ENCODE measurements at regions not wholly inside any gene's neighbourhood (a gene's known extent, or its start where the extent isn't known, plus 50 kb on each side); places are given as distances from the start of the nearest gene placed in this dataset.

DNA sequence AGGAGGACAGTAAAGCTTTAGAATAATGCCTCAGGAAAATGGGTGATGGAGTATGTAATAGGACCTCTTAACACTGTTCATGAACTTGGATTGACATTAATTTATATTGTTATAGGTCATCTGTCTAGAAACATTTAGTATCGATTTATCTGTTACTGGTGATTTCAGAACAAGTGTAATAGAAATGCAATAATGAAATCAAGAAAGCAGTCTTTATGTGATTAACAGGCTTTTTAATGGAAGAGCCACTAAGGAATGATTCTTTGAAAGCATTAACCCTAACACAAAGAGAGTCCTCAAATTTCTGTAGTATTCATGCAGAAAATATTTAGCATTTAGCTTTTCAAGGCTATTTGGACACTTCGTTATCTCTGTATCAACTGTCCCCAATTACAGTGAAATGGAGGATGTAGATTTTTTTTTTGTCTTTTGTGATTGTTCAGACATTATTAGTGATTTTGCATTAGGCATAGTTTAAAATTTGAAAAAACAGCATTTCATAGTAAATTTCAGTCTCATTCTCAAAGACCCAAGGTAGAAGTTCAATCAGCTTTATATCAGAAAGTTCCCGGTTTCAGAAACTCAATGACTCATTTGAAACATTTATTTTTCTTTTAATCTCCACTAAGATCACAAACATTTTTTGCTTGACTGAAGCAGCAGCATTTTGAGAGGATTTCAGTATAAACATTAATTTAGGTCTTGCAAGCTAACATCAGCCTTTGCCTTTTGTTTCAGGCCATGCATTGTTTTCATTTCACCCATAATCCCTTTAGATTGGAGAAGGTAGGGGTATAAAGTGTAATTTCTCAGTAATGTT, 56.3 kb downstream of the AGTR2 start:
- 100% methylated on average over 1 of the region's 3 CpGs; no CpG with 5 or more reads in 1 of the 2 experiments for WGBS, 2 experiments (ENCODE audit: insufficient coverage in 2 of 2)

DNA sequence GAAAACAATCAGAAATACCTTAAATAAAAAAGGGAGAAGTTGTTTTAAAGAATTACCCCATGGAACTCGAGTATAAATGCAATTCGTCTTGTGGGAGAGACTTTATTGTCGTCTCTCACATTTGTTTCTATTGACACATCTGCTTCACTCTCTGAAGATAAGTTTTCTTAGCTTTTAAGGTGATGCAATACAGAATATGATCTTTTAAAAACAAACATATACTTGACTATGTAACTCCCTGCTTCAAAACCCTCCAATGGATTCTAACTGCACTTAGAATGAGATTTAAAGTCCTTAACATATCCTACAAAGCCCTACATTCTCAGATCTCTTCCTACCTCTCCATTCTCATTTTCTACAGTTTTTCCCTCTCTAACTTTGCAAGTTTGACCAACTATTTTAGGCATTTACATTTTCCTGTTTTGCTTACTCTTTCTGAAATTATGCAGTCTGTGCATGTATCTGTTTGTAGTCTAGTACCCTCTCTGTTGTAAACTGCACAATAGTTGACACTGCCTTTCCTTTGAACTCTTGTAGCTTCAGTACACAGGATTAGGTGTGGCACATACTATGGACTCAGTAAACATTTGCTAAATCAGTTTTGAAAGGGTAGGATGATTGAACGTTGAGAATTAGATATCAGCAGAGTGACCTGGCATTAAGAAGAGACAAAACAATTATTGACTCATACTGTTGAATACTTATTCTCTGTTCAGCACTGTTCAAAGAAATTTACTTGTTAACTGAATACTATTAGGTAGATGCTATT, 59.8 kb downstream of the AGTR2 start:
- H3K27ac ChIP-seq (ENCODE audit: low read depth, low read length, severe bottlenecking) = no peak overlapping the region
- H3K4me1 ChIP-seq (ENCODE audit: control insufficient read depth, insufficient read depth, low read length, poor library complexity, severe bottlenecking) = no peaks in the 10 kb centered on the region
- WGBS, 2 experiments (ENCODE audit: insufficient coverage in 2 of 2) = no CpG with 5 or more reads among the region's 4 CpGs
- no peak overlapping the region for H3K4me3 ChIP-seq (ENCODE audit: extremely low read depth, insufficient read depth, low read length, poor library complexity, severe bottlenecking)
- no peaks in the 10 kb centered on the region for H3K9me3 ChIP-seq (ENCODE audit: control insufficient read depth, low read length)
- H3K36me3 ChIP-seq (ENCODE audit: control insufficient read depth, insufficient read depth, low read length) = no peaks in the 10 kb centered on the region

More for the DNA sequence above, 56.3 kb downstream of the AGTR2 start:
- Histone ChIP-seq H3K4me3 (ENCODE audit: extremely low read depth, insufficient read depth, low read length, poor library complexity, severe bottlenecking) (no peak overlapping the region), H3K4me1 (ENCODE audit: control insufficient read depth, insufficient read depth, low read length, poor library complexity, severe bottlenecking) (no peaks in the 10 kb centered on the region), H3K36me3 (ENCODE audit: control insufficient read depth, insufficient read depth, low read length) (no peaks in the 10 kb centered on the region), H3K9me3 (ENCODE audit: control insufficient read depth, low read length) (no peaks in the 10 kb centered on the region), H3K27ac (ENCODE audit: low read depth, low read length, severe bottlenecking) (no peak overlapping the region)

DNA sequence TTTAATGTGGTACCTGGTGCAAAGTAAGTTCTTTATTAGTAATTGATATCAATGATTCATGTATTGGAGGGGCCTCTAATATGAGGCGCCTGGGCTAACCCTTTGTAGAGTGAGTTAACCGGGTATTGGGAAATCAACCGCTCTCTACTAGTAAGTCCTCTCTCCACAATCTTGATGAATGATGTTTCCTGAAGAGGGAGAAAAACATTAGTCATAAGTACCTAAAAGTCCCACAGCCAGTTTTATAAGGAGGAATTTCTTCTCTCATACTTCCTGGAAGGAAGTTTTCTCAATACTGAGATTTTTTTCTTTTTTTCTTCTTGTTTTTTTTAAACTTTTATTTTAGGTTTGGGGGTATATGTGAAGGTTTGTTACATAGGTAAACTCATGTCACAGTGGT, 62.3 kb downstream of the AGTR2 start:
- Histone ChIP-seq H3K4me3 (ENCODE audit: extremely low read depth, insufficient read depth, low read length, poor library complexity, severe bottlenecking) (no peak overlapping the region), H3K9me3 (ENCODE audit: control insufficient read depth, low read length) (no peaks in the 10 kb centered on the region), H3K4me1 (ENCODE audit: control insufficient read depth, insufficient read depth, low read length, poor library complexity, severe bottlenecking) (no peaks in the 10 kb centered on the region), H3K36me3 (ENCODE audit: control insufficient read depth, insufficient read depth, low read length) (no peaks in the 10 kb centered on the region), H3K27ac (ENCODE audit: low read depth, low read length, severe bottlenecking) (no peak overlapping the region)
- no CpG with 5 or more reads among the region's 3 CpGs for WGBS, 2 experiments (ENCODE audit: insufficient coverage in 2 of 2)

DNA sequence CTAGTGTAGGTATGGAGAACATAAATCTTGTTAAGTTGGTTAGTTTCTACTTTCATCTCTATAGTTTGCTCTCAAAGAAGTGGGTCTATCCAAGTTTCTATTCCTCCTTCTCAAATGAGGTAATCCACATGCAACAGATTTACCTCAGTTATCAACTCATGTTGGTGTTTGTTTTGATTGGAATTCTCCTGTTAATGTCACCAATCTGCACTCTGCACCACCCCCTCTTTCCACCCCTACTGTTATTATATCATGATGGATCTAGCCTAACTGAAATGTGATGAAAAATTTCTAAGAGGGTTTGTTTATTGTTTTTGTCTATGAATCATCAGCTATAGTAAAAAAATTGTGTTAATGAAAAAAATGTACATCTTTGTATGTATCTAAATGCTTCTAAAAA, 66.1 kb downstream of the AGTR2 start:
- Histone ChIP-seq H3K4me3 (ENCODE audit: extremely low read depth, insufficient read depth, low read length, poor library complexity, severe bottlenecking) (no peak overlapping the region), H3K36me3 (ENCODE audit: control insufficient read depth, insufficient read depth, low read length) (no peaks in the 10 kb centered on the region)

DNA sequence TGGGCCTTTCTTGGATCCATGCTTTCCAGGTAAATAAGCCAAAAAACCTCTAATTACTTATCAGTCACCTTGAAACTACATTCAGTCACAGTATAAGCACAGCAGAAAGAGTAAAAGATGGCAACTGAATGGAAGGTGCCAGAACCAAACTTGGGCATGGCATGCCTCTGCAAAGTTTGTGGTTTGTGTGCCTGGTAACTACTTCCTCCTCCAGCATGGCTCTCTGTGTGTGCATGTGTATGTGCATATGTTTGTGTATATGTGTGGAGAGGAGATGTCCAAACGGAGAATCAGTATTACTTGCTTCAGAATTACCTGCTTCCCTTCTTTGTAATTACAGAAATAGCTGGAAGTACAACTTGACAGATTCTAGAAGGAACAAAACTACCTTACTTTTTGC, 67.5 kb downstream of the AGTR2 start:
- H3K27ac ChIP-seq (ENCODE audit: low read depth, low read length, severe bottlenecking) = no peak overlapping the region
- H3K9me3 ChIP-seq (ENCODE audit: control insufficient read depth, low read length) = no peaks in the 10 kb centered on the region
- no peaks in the 10 kb centered on the region for H3K4me1 ChIP-seq (ENCODE audit: control insufficient read depth, insufficient read depth, low read length, poor library complexity, severe bottlenecking)
- WGBS, 2 experiments (ENCODE audit: insufficient coverage in 2 of 2) = no CpG with 5 or more reads among the region's 1 CpG
- H3K36me3 ChIP-seq (ENCODE audit: control insufficient read depth, insufficient read depth, low read length) = no peaks in the 10 kb centered on the region
- H3K4me3 ChIP-seq (ENCODE audit: extremely low read depth, insufficient read depth, low read length, poor library complexity, severe bottlenecking) = no peak overlapping the region

More for the DNA sequence above, 66.1 kb downstream of the AGTR2 start:
- no peaks in the 10 kb centered on the region for H3K9me3 ChIP-seq (ENCODE audit: control insufficient read depth, low read length)
- H3K27ac ChIP-seq (ENCODE audit: low read depth, low read length, severe bottlenecking) = no peak overlapping the region
- H3K4me1 ChIP-seq (ENCODE audit: control insufficient read depth, insufficient read depth, low read length, poor library complexity, severe bottlenecking) = no peaks in the 10 kb centered on the region

DNA sequence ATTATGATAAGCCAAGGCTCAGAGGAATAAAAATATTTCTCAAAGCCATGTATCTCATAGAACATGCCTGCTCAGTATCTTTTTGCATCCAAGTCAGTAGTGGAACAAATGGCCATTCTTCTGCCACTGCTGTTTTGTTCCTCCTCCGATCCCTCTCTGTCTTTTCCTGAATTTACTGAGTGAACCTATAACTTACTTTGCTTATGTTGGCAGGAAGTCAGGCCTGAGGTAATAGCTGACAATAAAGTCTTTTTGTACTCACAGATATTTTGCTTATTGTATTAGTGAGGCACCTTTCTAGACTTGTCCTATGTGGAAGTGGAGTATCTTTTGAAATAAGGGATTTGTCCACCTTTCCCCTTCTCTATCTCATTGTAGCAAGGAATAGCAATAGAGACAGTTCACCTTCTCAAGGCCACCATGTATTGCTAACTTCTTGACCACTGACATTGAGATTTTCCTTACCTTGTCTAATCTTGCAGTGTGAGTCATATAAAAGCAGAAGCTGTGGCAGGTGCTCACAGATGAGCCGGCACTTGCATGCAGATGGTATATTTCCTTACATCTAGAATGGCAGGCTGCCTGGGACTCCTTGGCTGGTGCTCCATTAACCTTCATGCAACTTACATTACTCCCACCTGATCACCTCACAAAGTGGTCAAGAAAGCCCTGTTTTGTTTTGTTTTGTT, 68.2 kb downstream of the AGTR2 start:
- Histone ChIP-seq H3K27ac (ENCODE audit: low read depth, low read length, severe bottlenecking) (no peak overlapping the region), H3K9me3 (ENCODE audit: control insufficient read depth, low read length) (no peaks in the 10 kb centered on the region), H3K4me1 (ENCODE audit: control insufficient read depth, insufficient read depth, low read length, poor library complexity, severe bottlenecking) (no peaks in the 10 kb centered on the region), H3K36me3 (ENCODE audit: control insufficient read depth, insufficient read depth, low read length) (no peaks in the 10 kb centered on the region), H3K4me3 (ENCODE audit: extremely low read depth, insufficient read depth, low read length, poor library complexity, severe bottlenecking) (no peak overlapping the region)
- no CpG with 5 or more reads among the region's 2 CpGs for WGBS, 2 experiments (ENCODE audit: insufficient coverage in 2 of 2)

DNA sequence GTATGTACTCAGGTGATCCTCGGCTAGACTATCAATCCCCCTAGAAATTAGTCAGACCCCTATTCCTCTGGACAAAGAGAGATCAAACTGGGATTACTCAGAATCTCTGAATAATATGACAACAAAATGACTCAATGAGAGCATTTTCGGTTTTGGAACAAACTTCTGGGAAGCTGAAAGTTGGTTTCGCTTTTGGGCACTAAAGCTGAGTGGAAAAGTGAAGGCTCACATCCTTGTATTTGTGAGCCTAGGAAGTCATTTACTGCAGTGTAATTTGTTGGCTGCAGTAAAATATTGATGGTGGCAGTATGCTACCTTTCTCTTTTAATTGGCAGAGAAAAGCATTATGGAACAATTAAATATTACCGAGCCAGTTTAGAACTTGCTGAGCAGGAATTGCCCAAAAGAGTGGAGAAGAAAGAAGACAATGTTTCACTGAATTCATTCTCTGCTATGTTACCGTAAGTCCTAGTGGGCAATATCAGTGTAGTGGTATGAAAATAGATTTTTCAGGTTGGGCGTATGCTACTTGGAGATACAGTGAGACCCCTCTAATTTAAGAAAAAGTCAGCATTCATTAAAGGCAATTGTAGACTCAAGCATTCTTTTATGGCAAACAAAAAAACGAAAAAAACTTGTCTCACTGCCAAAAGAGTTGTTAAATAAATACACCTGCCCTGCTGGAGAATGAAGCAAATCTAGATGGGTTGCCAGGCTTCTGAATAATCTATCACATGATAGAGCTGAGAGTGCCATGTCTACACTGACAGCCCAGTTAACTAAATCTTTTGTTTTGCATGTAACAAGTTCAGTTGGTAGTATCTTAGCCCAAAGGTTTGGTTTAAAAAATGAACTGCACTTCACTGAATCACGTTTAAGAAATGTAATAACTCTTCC, 69.6 kb downstream of the AGTR2 start:
- H3K36me3 ChIP-seq (ENCODE audit: control insufficient read depth, insufficient read depth, low read length) = no peaks in the 10 kb centered on the region
- no peaks in the 10 kb centered on the region for H3K4me1 ChIP-seq (ENCODE audit: control insufficient read depth, insufficient read depth, low read length, poor library complexity, severe bottlenecking)
- WGBS, 2 experiments (ENCODE audit: insufficient coverage in 2 of 2) = 100% methylated on average over 3 of the region's 8 CpGs; no CpG with 5 or more reads in 1 of the 2 experiments
- no peaks in the 10 kb centered on the region for H3K9me3 ChIP-seq (ENCODE audit: control insufficient read depth, low read length)
- no peak overlapping the region for H3K27ac ChIP-seq (ENCODE audit: low read depth, low read length, severe bottlenecking)
- H3K4me3 ChIP-seq (ENCODE audit: extremely low read depth, insufficient read depth, low read length, poor library complexity, severe bottlenecking) = no peak overlapping the region

DNA sequence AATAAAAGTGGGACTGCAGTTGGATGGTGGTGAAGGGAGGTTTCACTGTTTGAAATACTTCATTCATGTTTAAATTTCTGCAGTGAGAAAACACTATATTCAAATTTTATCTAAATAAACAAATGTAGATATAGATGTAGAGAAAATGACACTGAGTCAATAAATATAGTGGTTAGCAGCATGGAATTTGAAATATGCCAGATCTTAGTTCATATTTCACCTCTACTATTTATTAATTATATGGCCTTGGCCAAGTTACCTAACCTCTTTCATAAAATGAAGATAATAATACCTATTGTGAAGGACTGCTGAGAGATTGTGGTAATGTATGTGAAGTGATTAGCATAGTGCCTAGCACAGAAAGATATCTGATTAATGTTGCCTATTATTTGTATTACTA, 70.5 kb downstream of the AGTR2 start:
- Histone ChIP-seq H3K27ac (ENCODE audit: low read depth, low read length, severe bottlenecking) (no peak overlapping the region), H3K36me3 (ENCODE audit: control insufficient read depth, insufficient read depth, low read length) (no peaks in the 10 kb centered on the region), H3K9me3 (ENCODE audit: control insufficient read depth, low read length) (no peaks in the 10 kb centered on the region), H3K4me1 (ENCODE audit: control insufficient read depth, insufficient read depth, low read length, poor library complexity, severe bottlenecking) (no peaks in the 10 kb centered on the region), H3K4me3 (ENCODE audit: extremely low read depth, insufficient read depth, low read length, poor library complexity, severe bottlenecking) (no peak overlapping the region)

DNA sequence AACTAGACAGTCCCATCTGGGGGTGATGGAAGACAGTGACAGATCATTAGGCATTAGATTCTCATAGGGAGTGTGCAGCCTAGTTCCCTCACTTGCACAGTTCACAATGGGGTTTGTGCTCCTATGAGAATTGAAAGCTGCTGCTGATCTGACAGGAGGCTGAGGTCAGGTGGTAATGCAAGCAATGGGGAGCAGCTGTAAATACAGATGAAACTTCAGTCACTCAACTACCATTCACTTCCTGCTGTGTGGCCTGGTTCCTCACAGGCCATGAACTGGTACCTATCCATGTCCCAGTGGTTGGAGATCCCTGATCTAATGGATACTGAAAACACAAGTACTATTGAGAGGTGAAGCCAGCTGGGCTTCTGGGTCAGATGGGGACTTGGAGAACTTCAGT, 72.5 kb downstream of the AGTR2 start:
- Histone ChIP-seq H3K9me3 (ENCODE audit: control insufficient read depth, low read length) (no peaks in the 10 kb centered on the region), H3K27ac (ENCODE audit: low read depth, low read length, severe bottlenecking) (no peak overlapping the region), H3K4me1 (ENCODE audit: control insufficient read depth, insufficient read depth, low read length, poor library complexity, severe bottlenecking) (no peaks in the 10 kb centered on the region), H3K4me3 (ENCODE audit: extremely low read depth, insufficient read depth, low read length, poor library complexity, severe bottlenecking) (no peak overlapping the region), H3K36me3 (ENCODE audit: control insufficient read depth, insufficient read depth, low read length) (no peaks in the 10 kb centered on the region)

DNA sequence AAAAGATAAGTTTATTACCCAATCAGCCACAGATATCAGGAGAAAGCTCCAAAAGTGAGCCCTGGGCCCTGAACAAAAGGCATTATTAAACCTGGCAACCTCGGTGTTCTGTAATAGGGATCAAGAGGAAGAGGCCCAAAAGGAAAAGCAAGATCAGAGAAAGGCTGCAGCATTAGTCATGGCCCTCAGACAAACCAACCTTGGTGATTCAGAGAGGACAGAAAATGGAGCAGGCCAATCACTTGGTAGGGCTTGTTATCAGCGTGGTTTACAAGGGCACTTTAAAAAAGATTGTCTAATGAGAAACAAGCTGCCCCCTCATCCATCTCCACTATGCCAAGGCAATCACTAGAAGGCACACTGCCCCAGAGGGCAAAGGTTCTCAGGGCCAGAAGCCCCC, 75.7 kb downstream of the AGTR2 start:
- no peak overlapping the region for H3K4me3 ChIP-seq (ENCODE audit: extremely low read depth, insufficient read depth, low read length, poor library complexity, severe bottlenecking)
- H3K4me1 ChIP-seq (ENCODE audit: control insufficient read depth, insufficient read depth, low read length, poor library complexity, severe bottlenecking) = no peaks in the 10 kb centered on the region
- 57 to 90% methylated on average over 1 of the region's 2 CpGs for WGBS, 2 experiments (ENCODE audit: insufficient coverage in 2 of 2)
- no peak overlapping the region for H3K27ac ChIP-seq (ENCODE audit: low read depth, low read length, severe bottlenecking)
- H3K36me3 ChIP-seq (ENCODE audit: control insufficient read depth, insufficient read depth, low read length) = no peaks in the 10 kb centered on the region
- no peaks in the 10 kb centered on the region for H3K9me3 ChIP-seq (ENCODE audit: control insufficient read depth, low read length)
